ENCODE measurements at regions not wholly inside any gene's neighbourhood (a gene's known extent, or its start where the extent isn't known, plus 50 kb on each side); places are given as distances from the start of the nearest gene placed in this dataset.

- intact Hi-C loops (cut with micrococcal nuclease; ENCODE audit: unreplicated experiment), result no loop called here
- DNase-seq (ENCODE audit: low read depth, low spot score), result no peak
- H3K4me1 ChIP-seq (ENCODE audit: control insufficient read depth, insufficient read depth, low read length), result no peaks in the 10 kb centered on the region
- ATAC-seq, result no peak
- H3K27me3 ChIP-seq (ENCODE audit: control insufficient read depth, insufficient read depth, low read length), result no peaks in the 10 kb centered on the region
- no TSS peak for BruUV-seq (replicated peaks)
- ChIA-PET POLR2A (no interaction called here), CTCF (no interaction called here)
- no peak overlapping the region for H3K4me3 ChIP-seq (ENCODE audit: low read depth in 2 of 2, low read length in 2 of 2)
- H3K27ac ChIP-seq (ENCODE audit: low read length), result no peak overlapping the region
- H3K9me3 ChIP-seq (ENCODE audit: control insufficient read depth, insufficient read depth, low read depth, low read length), result no peaks in the 10 kb centered on the region
- in situ Hi-C loops (cut with HindIII; ENCODE audit: low pct_unique_long_range_greater_than_20kb, low sequenced_read_pairs), result no loop called here
- TF ChIP-seq REST (IDR thresholded peaks at IDR 0.05; ENCODE audit: insufficient read depth in 1 of 2, low read depth in 2 of 2, low read length in 1 of 2) (no peak), SIN3A (IDR thresholded peaks at IDR 0.05; ENCODE audit: borderline replicate concordance, insufficient read depth, low read depth, low read length) (no peak), CTCF (IDR thresholded peaks at IDR 0.05) (no peak), POLR2AphosphoS5 (IDR thresholded peaks at IDR 0.05; ENCODE audit: low read depth, low read length) (no peak), TCF7L2 (IDR thresholded peaks at IDR 0.05; ENCODE audit: low read depth, low read length) (no peak)
- H3K36me3 ChIP-seq (ENCODE audit: control insufficient read depth, insufficient read depth, low read length), result no peaks in the 10 kb centered on the region
Measured at GRCh38 chrX:88378406-88378805, 368.6 kb upstream of the CPXCR1 start.

- in situ Hi-C loops (cut with HindIII; ENCODE audit: low pct_unique_long_range_greater_than_20kb, low sequenced_read_pairs) (no loop called here), intact Hi-C loops (cut with micrococcal nuclease; ENCODE audit: unreplicated experiment) (no loop called here)
- ChIA-PET POLR2A (no interaction called here), CTCF (no interaction called here)
- no peaks in the 10 kb centered on the region for H3K4me1 ChIP-seq (ENCODE audit: control insufficient read depth, insufficient read depth, low read length)
- no peak for TF ChIP-seq TCF7L2 (IDR thresholded peaks at IDR 0.05; ENCODE audit: low read depth, low read length)
- TF ChIP-seq REST (IDR thresholded peaks at IDR 0.05; ENCODE audit: insufficient read depth in 1 of 2, low read depth in 2 of 2, low read length in 1 of 2), result no peak
- TF ChIP-seq CTCF (IDR thresholded peaks at IDR 0.05), result no peak
- no peak overlapping the region for H3K27ac ChIP-seq (ENCODE audit: low read length)
- DNase-seq (ENCODE audit: low read depth, low spot score), result no peak
- ATAC-seq, result no peak
- no peak overlapping the region for H3K4me3 ChIP-seq (ENCODE audit: low read depth in 2 of 2, low read length in 2 of 2)
- no peaks in the 10 kb centered on the region for H3K27me3 ChIP-seq (ENCODE audit: control insufficient read depth, insufficient read depth, low read length)
- no TSS peak for BruUV-seq (replicated peaks)
- no peaks in the 10 kb centered on the region for H3K9me3 ChIP-seq (ENCODE audit: control insufficient read depth, insufficient read depth, low read depth, low read length)
- no peaks in the 10 kb centered on the region for H3K36me3 ChIP-seq (ENCODE audit: control insufficient read depth, insufficient read depth, low read length)
Measured at GRCh38 chrX:88397551-88397950, 349.5 kb upstream of the CPXCR1 start.

Measured in Panc1 (cell line).